Endothelial cell (in vitro differentiated cells): ENCODE measurements at regions not wholly inside any gene's neighbourhood (a gene's known extent, or its start where the extent isn't known, plus 50 kb on each side); places are given as distances from the start of the nearest gene placed in this dataset.

ENCODE experiments used
- DNase-seq: peaks from one replicate; pipeline ENCODE4 v3.0.0; 2021; ENCODE audit warnings: low spot score
- H3K27ac Mint-ChIP-seq: one replicate; pipeline ENCODE4 v1.8.0; 2021; ENCODE audit warnings: mixed read lengths, inconsistent platforms; ENCODE audit not compliant: unreplicated experiment
- H3K27me3 Mint-ChIP-seq: one replicate; pipeline ENCODE4 v1.8.0; 2021; ENCODE audit warnings: mild to moderate bottlenecking, moderate library complexity, mixed read lengths, inconsistent platforms; ENCODE audit not compliant: unreplicated experiment
- H3K36me3 Mint-ChIP-seq: one replicate; pipeline ENCODE4 v1.8.0; 2021; ENCODE audit warnings: mild to moderate bottlenecking, low read depth, mixed read lengths, inconsistent platforms; ENCODE audit not compliant: unreplicated experiment
- H3K4me1 Mint-ChIP-seq: one replicate; pipeline ENCODE4 v1.8.0; 2021; ENCODE audit warnings: mild to moderate bottlenecking, mixed read lengths, inconsistent platforms; ENCODE audit not compliant: unreplicated experiment
- H3K4me3 Mint-ChIP-seq: one replicate; pipeline ENCODE4 v1.8.0; 2021; ENCODE audit warnings: mild to moderate bottlenecking, mixed read lengths, inconsistent platforms; ENCODE audit not compliant: unreplicated experiment
- H3K9me3 Mint-ChIP-seq: one replicate; pipeline ENCODE4 v1.8.0; 2021; ENCODE audit warnings: mixed read lengths, inconsistent platforms; ENCODE audit not compliant: unreplicated experiment
- CTCF ChIP-seq: fragments of 200-600 bp; sonication (generic); IDR thresholded peaks from one replicate; pipeline ENCODE4 v1.5.0; 2021; ENCODE audit warnings: antibody characterized with exemption; ENCODE audit not compliant: unreplicated experiment

GRCh38 chr5:86332851-86333250 is 284.9 kb upstream of the COX7C start:
- Mint-ChIP-seq H3K36me3 (no peaks in the 10 kb centered on the region), H3K27me3 (peaks cover 2% of the 10 kb centered on the region), H3K9me3 (no peaks in the 10 kb centered on the region), H3K27ac (no peak overlapping the region), H3K4me3 (no peak overlapping the region), H3K4me1 (no peaks in the 10 kb centered on the region)
- DNase-seq: no peak
- TF ChIP-seq CTCF: no peak

GRCh38 chr5:86337667-86338460 is 279.9 kb upstream of the COX7C start:
- H3K27ac Mint-ChIP-seq: no peak overlapping the region
- H3K4me1 Mint-ChIP-seq: no peaks in the 10 kb centered on the region
- no peaks in the 10 kb centered on the region for H3K9me3 Mint-ChIP-seq
- H3K4me3 Mint-ChIP-seq: no peak overlapping the region
- no peak for TF ChIP-seq CTCF
- DNase-seq: no peak
- H3K36me3 Mint-ChIP-seq: no peaks in the 10 kb centered on the region
- no peaks in the 10 kb centered on the region for H3K27me3 Mint-ChIP-seq

GRCh38 chr5:86354664-86355063 is 263.1 kb upstream of the COX7C start:
- Mint-ChIP-seq H3K9me3 (no peaks in the 10 kb centered on the region), H3K27ac (no peak overlapping the region), H3K4me1 (no peaks in the 10 kb centered on the region), H3K27me3 (no peaks in the 10 kb centered on the region), H3K36me3 (no peaks in the 10 kb centered on the region), H3K4me3 (no peak overlapping the region)
- TF ChIP-seq CTCF: no peak
- DNase-seq: no peak

- H3K27me3 Mint-ChIP-seq: no peaks in the 10 kb centered on the region
- no peak overlapping the region for H3K27ac Mint-ChIP-seq
- H3K36me3 Mint-ChIP-seq: no peaks in the 10 kb centered on the region
- TF ChIP-seq CTCF: no peak
- no peak overlapping the region for H3K4me3 Mint-ChIP-seq
- no peaks in the 10 kb centered on the region for H3K9me3 Mint-ChIP-seq
- DNase-seq: no peak
- H3K4me1 Mint-ChIP-seq: no peaks in the 10 kb centered on the region
Measured at GRCh38 chr5:86360801-86361200, 256.9 kb upstream of the COX7C start.

GRCh38 chr5:86371061-86371460 is 246.7 kb upstream of the COX7C start:
- Mint-ChIP-seq H3K27me3 (no peaks in the 10 kb centered on the region), H3K4me1 (no peaks in the 10 kb centered on the region), H3K9me3 (no peaks in the 10 kb centered on the region), H3K4me3 (no peak overlapping the region), H3K36me3 (no peaks in the 10 kb centered on the region), H3K27ac (no peak overlapping the region)
- no peak for TF ChIP-seq CTCF
- no peak for DNase-seq
